Medulla oblongata (tissue), 1 donor: ENCODE measurements at regions not wholly inside any gene's neighbourhood (a gene's known extent, or its start where the extent isn't known, plus 50 kb on each side); places are given as distances from the start of the nearest gene placed in this dataset.
"Not testable (repeated sequence)": the region's sequence is repeated elsewhere in the genome, so short reads cannot be mapped to it uniquely, and the experiment has no call there.

Experiments
- DNase-seq: peaks from one replicate; pipeline ENCODE4 v3.0.0-alpha.2; 2015; ENCODE audit errors: extremely low spot score

DNA sequence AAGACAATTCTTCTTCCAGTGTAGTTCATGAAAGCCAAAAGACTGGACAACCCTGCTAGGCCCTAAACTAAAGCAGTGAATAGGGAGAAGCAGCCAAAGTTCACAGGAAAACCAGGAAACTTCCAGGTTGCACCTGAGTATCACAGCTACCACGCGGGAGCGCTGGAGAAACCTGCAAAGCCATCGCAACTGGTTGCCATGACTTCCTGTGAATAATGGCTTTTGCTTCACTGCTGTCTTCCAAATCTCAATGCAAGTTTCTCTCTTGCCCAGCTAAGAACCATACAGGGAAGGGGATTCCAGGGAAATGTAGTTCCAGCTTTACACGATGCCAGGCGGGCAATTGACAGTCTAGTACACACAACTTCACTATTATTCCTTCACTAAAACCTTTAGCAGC lies 114.1 kb downstream of the GXYLT1 start:
- no peak for DNase-seq

DNA sequence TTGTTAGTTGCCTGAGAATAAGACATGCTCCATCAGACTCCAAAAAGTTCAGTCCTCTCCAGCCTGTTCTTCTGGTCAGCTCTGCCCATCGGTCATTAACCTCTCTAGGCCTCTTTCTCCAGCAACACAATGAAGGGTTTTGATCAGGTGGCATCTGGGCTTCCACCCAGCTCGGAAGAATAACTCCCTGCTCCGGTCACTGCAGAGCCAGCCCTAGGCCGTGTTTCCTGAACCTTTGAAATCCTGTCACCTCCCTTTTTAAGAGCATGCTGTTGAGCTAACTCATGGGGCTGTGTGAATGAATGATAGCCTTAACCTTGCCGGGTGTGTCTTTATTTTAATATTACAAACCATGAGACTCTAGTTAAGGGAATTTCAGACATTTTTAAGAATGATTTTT lies 117.1 kb downstream of the GXYLT1 start:
- DNase-seq: no peak

DNA sequence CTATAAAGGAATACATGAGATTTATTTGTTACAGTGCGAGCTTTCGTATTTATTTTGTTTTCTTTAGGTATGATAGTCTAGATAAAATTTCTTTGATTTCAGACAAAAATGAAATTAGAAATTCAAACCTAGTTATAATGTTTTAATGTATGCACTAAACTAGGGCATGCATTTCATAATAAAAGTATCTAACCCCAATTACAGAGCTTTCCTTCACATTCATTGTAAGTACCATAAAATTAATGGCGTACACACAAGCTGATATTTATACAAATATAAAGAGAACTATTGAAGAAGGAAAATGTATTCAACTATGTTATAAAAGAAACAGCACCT lies 120.2 kb downstream of the GXYLT1 start:
- DNase-seq: no peak

DNA sequence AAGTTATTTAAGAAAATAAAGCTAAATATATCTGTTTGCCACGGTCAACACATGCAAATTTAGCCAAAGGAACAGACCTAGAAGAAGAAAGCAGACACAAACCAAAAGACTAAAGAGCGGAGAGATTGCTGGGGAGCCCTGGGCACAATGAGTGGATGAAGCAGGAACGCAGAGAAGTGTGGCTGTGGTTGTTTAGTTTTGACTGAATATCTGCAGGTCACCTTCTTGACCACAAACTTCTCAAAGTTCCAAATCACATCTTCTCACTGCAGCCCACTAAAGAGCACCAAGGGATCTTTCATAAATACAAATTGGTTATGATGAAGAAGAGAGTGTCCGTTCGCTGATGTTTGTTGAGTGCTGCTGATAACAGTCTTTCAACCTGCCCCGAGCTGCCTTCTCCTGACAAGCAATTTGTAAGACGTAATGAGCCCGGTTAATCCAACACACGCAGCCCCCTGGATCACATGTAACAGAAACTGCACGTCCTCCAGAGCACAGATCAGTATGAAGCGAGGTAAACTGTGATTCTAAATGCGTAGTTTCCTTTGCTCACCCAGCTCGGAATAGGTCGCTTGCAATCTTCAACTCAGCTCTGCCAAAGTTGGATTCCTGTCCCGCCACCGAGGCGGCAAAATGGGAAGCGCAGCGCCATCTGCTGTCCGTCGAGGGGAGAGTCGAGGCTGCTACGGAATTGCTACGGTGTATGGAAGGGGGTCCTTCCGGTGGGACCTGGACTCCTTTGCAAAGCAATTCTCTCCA lies 120.8 kb downstream of the GXYLT1 start:
- peak; percentile 90 for DNase-seq

DNA sequence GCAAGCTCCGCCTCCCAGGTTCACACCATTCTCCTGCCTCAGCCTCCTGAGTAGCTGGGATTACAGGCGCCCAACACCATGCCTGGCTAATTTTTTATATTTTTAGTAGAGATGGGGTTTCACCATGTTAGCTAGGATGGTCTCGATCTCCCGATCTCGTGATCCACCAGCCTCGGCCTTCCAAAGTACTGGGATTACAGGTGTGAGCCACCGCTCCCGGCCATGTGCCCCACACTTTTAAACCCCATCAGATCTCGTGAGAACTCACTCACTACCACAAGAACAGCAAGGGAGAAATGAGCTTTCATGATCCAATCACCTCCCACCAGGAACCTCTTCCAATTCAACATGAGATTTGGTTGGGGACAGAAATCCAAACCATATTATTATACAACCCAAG lies 122.7 kb downstream of the GXYLT1 start:
- DNase-seq: not testable (repeated sequence)

DNA sequence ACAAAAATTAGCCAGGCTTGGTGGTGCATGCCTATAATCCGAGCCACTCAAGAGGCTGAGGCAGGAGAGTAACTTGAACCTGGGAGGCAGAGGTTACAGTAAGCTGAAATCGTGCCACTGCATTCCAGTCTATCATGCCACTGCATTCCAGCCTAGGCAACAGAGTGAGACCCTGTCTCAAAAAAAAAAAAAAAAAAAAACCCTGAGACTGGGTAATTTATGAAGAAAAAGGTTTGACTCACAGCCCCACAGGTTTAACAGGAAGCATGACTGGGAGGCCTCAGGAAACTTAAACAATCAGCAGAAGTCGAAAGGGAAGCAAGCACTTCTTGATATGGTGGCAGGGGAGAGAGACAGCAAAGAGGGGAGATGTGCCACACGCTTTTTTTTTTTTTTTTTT lies 123.2 kb downstream of the GXYLT1 start:
- DNase-seq: no peak

DNA sequence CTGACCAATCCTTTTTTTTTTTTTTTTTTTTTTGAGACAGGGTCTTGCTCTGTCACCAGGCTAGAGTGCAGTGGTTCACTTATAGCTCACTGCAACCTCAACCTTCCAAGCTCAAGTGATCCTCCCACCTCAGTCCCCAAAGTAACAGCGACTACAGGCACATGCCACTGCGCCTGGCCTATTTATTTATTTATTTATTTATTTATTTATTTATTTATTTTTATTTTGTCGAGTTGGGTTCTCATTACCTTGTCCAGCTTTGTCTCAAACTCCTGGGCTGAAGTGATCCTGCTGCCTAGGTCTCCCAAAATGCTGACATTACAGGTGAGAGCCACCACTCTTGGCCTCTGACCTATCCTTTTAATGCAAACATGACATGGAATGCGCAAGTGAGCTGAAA lies 124.4 kb downstream of the GXYLT1 start:
- DNase-seq: no peak

DNA sequence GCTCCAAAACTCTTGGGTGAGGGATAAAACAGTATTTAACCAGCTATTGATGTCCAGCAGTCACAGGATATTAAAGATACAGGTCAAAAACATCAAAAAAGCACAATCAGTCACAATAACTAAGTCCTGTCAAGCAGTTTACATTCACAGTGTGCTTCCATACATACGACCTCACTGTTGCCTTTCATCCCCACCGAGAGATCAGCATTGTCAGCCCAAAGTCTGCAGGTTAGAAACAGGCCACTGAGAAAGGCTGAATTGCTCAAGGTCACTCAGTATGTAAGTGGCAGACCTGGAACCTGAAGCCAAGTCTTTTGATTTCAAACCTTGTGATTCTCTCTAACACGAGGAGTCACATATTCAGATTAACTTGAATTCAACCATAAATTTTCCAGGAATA lies 124.9 kb downstream of the GXYLT1 start:
- DNase-seq: no peak

DNA sequence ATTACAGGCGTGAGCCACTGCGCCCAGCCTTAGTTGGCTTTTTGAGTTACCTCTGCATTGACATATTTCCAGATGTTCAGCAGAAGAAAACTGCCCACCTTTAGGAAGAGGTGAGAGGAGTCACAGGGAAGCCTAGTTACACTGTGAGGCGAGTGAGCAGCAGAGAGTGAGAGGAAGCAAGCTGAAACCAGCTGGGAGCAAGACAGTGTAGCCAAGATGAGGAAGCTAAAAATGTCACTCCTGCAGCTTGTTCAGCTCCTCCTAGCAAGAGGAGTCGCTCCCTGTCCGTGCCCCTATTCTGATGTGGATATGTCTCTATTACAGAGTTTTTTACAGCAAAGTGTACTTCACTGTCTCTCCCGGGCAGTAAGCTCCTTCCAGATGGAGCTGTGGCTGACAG lies 127.6 kb downstream of the GXYLT1 start:
- DNase-seq: no peak

DNA sequence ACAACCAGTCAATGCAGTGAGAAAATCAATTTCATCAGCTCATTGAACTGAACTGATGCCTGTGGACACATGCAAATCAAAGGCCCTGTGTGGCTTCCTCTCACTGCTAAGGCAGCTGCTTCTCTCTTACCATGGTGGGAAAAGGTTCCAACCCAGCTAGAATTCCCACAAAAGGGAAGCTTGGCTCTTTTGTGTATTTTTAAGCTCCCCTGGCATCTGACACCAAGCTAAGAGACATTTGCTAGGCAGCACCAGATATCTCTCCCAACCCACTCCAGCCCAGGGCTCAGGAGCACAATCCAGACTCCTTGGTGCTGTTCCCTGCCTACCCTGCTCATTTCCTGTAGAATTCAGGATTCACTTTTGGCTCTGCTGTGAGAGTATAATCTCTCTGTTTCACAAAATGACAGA lies 129.6 kb downstream of the GXYLT1 start:
- peak; percentile 24 for DNase-seq

DNA sequence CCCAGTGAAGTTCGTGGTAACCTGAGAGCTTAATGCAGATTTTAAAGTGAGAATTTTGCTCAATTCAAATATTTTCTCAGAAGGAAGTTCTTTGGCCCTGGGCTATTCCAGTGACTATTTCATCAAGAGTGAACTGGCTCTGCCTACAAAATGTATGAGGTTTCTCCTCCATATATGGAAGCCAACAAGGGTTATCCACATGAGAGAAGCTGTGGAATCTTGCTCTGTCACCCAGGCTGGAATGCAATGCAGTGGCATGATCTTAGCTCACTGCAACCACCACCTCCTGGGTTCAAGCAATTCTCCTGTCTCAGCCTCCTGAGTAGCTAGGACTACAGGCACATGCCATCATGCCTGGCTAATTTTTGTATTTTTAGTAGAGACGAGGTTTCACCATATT lies 132.2 kb downstream of the GXYLT1 start:
- DNase-seq: not testable (repeated sequence)

DNA sequence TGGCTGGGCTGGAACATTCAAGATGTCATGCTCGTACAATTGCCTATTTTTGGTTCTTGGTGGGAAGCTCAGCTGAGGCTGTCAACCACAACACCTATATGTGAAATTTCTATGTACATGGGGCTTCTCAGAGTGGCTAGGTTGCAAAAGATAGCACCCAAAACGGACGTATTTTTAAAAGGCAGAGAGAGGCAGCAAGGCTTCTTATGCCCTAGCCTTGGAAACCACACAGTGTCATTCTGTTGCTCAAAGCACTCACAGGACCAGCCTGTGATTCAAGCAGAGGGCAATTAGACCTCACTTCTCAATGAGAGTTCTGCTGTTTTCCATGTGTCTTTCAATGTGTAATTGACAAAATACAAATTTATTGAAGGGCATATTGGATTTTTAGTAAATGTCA lies 134.0 kb downstream of the GXYLT1 start:
- no peak for DNase-seq

DNA sequence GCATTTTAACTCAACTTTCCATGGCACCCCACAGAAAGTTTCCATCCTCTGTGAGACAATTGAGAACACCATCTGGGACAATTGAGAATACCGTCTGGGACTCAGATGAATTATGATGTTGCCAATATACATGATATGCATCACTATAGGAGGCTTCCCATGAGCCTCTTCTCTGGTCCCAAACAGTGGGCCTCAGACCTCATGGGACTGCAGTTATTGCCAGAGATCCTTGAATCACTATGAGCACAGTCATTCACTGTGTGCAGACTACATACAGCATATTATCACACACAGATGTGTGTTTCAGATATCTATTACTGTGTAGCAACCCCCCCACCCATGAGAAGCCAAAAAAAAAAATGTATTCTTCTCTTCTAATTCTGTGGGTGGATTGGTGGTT lies 134.4 kb downstream of the GXYLT1 start:
- DNase-seq: no peak

DNA sequence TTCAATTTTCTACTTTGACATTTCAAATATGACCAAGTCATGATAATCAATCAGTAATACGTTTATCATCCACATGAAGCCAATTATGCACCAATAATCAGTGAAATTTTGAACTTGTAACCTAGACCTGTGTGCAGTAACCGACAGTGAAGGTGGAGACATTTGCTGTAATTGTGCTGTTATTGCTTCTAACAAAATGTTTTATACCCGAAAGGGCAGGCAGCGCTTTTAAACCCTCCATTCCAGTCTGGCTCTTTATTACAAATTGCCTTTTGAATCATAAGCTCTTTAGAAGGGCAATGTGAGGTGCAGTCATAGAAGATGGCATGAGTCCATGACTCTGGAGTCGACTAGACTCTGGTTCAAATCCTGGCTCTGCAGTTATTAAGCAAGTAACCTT lies 135.7 kb downstream of the GXYLT1 start:
- no peak for DNase-seq

DNA sequence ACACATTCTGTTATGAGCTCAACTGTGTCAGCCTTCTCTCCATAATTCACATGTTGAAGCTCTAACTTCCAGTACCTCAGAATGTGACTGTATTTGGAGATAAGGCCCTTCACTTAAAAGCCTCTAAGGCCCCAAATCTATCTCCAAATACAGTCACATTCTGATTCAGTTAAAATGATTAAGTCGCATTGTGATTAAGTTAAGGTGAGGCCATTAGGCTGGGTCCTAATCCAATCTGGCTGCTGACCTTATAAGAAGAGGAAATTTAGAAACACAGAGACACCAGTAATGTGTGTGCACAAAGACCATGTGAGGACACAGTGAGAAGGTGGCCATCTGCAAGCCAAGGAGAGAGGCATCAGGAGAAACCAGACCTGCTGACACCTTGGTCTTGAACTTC lies 141.6 kb downstream of the GXYLT1 start:
- DNase-seq: no peak

DNA sequence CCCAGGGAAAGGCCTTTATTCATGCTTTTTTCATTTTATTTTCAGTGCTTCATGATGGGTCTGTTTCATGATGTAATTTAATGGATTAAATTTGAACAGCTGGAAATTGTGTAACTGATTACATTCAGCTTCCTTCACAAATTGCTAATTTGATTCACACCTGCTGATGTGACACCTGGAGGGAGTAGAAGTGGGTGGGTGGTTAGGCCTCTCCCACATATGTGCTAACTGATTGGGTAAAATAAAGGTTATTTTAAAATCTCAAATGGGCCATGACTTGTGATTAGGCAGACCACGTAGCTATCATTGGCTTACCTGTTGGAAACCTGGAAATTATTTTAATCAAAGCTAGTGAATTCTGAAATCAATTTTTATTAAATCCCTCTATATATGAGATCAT lies 142.1 kb downstream of the GXYLT1 start:
- no peak for DNase-seq

DNA sequence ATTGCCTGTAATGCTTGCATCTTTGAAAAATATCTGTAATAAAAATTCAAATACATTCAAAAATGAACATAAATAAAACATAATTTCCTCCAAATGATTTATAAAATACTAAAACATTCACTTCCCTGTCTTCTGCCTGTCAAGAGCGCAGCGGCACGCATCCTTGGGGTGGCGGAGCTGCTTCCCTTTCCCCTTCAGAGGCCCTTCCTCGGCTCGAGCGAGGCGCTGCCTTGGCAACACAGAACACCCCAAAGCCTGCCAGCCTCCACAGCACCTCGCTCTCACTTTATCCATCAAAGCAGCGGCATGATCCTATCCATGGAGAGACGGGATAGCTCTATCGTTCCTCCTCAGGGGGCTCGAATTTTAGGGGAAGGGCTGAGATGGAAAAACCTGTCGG lies 146.2 kb downstream of the GXYLT1 start:
- no peak for DNase-seq

DNA sequence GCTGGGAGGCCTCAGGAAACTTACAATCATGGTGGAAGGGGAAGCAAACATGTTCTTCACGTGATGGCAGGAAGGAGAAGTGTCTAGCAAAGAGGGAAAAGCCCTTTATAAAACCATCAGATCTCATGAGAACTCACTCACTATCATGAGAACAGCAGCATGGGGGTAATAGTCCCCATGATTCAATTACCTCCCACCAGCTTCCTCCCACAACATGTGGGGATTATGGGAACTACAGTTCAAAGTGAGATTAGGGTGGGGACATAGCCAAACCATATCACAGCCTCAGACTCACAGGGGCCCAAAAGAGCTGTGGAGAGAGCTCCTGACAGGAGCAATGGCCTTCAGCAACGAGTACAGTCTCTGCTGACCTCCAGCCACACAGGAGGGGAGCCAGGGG lies 151.4 kb downstream of the GXYLT1 start:
- no peak for DNase-seq

DNA sequence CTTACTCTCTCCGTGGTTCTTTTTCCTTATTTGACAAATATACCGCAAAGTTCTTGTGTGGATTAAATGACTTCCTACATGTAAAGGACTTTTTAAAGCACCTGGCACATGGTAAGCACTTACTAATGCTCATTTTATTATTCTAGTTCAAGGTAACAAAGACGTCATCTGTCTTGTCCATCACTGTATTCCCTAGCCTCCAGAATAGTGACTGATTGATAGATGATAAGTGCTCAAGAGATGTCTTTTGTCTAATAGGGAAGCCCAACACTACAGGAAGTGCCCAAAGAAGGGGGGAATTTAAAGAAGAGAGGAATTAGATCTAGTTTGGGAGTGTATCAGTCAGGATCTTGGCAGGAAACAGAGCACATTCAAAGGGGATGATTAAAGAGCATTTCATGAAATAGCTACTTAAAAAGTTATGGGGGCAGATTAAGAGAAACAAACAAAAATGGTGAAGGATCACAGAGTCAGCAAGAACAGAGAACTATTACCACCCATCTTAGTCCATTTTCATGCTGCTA lies 151.9 kb downstream of the GXYLT1 start:
- no peak for DNase-seq

DNA sequence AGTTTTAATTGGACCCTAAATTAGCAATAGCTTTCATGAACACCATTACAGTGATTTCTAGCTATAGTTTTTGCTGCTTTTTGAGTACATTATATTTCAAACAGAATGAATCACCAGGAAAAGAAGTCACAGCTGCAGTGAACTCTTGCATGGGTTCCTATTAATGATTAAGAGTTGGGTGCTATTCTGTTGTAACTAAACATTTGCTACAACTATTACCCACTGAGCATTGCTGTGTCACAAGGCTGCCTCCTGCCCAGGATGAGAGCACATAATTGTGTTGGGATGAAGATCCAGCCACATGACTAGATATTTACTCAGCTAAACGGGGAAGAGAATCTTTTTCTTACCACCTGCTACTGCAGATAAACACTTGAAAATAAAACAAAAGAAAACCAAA lies 152.7 kb downstream of the GXYLT1 start:
- DNase-seq: no peak

DNA sequence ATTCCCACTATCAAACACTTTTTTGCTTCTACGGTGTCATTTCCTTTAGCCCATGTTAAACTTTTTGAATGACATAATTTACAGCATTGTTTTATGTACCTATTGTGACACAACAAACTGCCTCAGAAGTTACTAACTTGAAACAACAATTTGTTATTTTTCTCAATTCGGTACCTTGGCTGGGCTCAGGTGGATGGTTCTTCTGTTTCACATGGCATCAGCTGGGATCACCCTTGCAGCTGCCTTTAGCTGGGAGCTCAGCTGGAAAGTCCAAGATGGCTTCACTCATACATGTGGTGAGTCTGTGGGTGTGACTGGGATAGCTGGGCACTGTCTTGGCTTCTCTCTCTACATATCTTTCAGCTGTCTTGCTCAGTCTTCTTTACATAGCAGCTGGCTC lies 156.0 kb downstream of the GXYLT1 start:
- no peak for DNase-seq

DNA sequence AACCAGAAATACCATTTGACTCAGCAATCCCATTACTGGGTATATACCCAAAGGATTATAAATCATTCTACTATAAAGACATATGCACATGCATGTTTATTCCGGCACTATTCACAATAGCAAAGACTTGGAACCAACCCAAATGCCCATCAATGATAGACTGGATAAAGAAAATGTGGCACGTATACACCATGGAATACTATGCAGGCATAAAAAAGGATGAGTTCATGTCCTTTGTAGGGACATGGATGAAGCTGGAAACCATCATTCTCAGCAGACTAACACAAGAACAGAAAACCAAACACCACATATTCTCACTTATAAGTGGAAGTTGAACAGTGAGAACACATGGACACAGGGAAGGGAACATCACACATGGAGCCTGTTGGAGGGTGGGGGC lies 158.2 kb downstream of the GXYLT1 start:
- not testable (repeated sequence) for DNase-seq

DNA sequence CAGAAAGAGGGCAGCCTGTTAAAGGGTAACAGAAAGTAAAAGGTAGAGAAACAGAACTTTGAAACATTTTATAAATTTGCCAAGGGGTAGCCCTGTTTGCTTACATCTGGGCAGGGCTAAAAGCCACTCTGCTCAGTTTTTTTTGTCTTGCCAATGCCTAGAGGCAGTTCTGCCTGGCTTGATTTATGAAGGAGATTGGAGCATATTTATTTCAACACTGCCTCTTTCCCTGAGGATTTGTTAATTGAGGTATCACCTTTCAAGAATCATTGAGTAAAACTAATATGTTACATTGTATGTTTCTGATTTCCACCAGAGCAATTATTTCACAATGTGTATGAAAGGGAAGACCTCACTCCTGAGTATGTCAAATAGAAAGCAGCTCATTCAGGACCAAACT lies 160.8 kb downstream of the GXYLT1 start:
- DNase-seq: no peak

DNA sequence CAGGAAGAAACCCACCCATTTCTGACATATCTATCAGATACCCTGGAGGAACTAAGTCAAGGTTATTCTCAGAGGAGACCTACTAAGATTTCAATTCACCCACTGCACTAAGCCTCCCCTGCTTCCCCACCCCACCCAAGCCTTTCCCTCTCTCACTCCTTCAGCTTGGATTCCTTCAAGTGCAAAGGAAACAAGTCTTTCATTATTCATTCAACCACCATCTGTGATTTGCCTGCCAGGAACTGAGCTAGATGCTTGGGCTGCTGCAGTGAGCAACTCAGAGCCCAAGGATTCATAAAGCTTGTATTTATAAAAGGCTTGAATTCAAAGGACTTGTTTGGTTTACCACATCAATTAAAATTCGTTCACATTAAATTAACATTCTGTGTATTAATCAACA lies 161.3 kb downstream of the GXYLT1 start:
- DNase-seq: peak; percentile 48
